Endothelial cell of umbilical vein (primary cell): ENCODE measurements at regions not wholly inside any gene's neighbourhood (a gene's known extent, or its start where the extent isn't known, plus 50 kb on each side); places are given as distances from the start of the nearest gene placed in this dataset.

Source experiments
- BruUV-seq: library from RNA; stranded (reverse); fragments of 400-500 nt; replicated peaks from 2 replicates; lab custom pipeline; 2021; lab: Mats Ljungman, UMichigan
- CTCF ChIA-PET: fragments of 300-600, 350-600 bp; sonication (Branson Sonifier 250); formaldehyde crosslinking; loops from one replicate; lab custom pipeline; 2021; ENCODE audit warnings: antibody characterized with exemption, inconsistent platforms; lab: Charles Lee
- POLR2A ChIA-PET: fragments of 300-600, 350-600 bp; sonication (Branson Sonifier 250); formaldehyde crosslinking; loops from one replicate; lab custom pipeline; 2021; ENCODE audit warnings: antibody characterized with exemption, inconsistent platforms; lab: Charles Lee
- DNase-seq: peaks from one replicate; pipeline ENCODE4 v3.0.0-alpha.2; 2011; ENCODE audit warnings: low read depth, low spot score
- FAIRE-seq: peaks from 2 replicates; lab custom pipeline; 2011; peaks lifted over from hg19 to GRCh38; lab: Jason Lieb, UNC
- H2AFZ ChIP-seq: 2 replicates; pipeline ENCODE4 v1.6.0; 2012; ENCODE audit warnings: low read depth, low read length, control low read depth, inconsistent platforms
- H3K27ac ChIP-seq: 2 replicates; pipeline ENCODE4 v1.5.1; 2011; ENCODE audit warnings: low read depth, mild to moderate bottlenecking, control low read depth, low read length, moderate library complexity; ENCODE audit not compliant: insufficient read depth
- H3K27me3 ChIP-seq, 2 experiments: 2 replicates each; pipeline versions ENCODE4 v1.6.0 to v1.6.1; 2011; ENCODE audit warnings: low read length in 2 of 2, mixed read lengths in 1 of 2; ENCODE audit not compliant: control insufficient read depth in 2 of 2, insufficient read depth in 2 of 2
- H3K36me3 ChIP-seq, 2 experiments: 2 replicates in 1 of 2; 3 replicates in 1 of 2; pipeline ENCODE4 v1.5.1; 2011; ENCODE audit warnings: low read length in 2 of 2, mild to moderate bottlenecking in 1 of 2, moderate library complexity in 1 of 2; ENCODE audit not compliant: control insufficient read depth in 2 of 2, insufficient read depth in 2 of 2; ENCODE audit errors: extremely low read depth in 1 of 2
- H3K4me1 ChIP-seq: 3 replicates; pipeline ENCODE4 v1.5.1; 2011; ENCODE audit warnings: mild to moderate bottlenecking, low read length; ENCODE audit not compliant: control insufficient read depth, insufficient read depth; ENCODE audit errors: extremely low read depth
- H3K4me2 ChIP-seq: 2 replicates; pipeline ENCODE4 v1.6.1; 2011; ENCODE audit warnings: low read length, control low read depth, mixed read lengths; ENCODE audit not compliant: insufficient read depth
- H3K4me3 ChIP-seq, 3 experiments: fragments of 200-600 bp in 1 of 3; sonication (generic), shearing (Covaris generic) in 1 of 3; replicated peaks in 1 of 3; 2 replicates each; pipeline ENCODE4 v1.5.1; 2011 to 2016; ENCODE audit warnings: control low read depth in 3 of 3, low read length in 3 of 3, mild to moderate bottlenecking in 2 of 3, inconsistent platforms in 1 of 3, low read depth in 1 of 3, moderate library complexity in 1 of 3; ENCODE audit not compliant: insufficient read depth in 1 of 3
- H3K79me2 ChIP-seq: 2 replicates; pipeline ENCODE4 v1.6.0; 2012; ENCODE audit warnings: low read length, inconsistent platforms; ENCODE audit not compliant: control insufficient read depth, insufficient read depth
- H3K9ac ChIP-seq: replicated peaks from 2 replicates; pipeline ENCODE3; 2011; ENCODE audit warnings: low read length, control low read depth; ENCODE audit not compliant: insufficient read depth; ENCODE audit errors: extremely low read depth
- H3K9me1 ChIP-seq: replicated peaks from 3 replicates; pipeline ENCODE4 v1.6.0; 2011; ENCODE audit warnings: mild to moderate bottlenecking, low read length; ENCODE audit not compliant: control insufficient read depth, insufficient read depth; ENCODE audit errors: extremely low read depth
- H3K9me3 ChIP-seq: replicated peaks from 2 replicates; pipeline ENCODE4 v1.5.1; 2012; ENCODE audit warnings: low read length, inconsistent platforms; ENCODE audit not compliant: control insufficient read depth, insufficient read depth
- H4K20me1 ChIP-seq: replicated peaks from 2 replicates; pipeline ENCODE3; 2011; ENCODE audit warnings: mild to moderate bottlenecking, low read length; ENCODE audit not compliant: control insufficient read depth, insufficient read depth; ENCODE audit errors: extremely low read depth
- CTCF ChIP-seq, 2 donors: IDR thresholded peaks; 1 replicate in 1 of 2; 2 replicates in 1 of 2; pipeline ENCODE4 v1.5.1; 2011; ENCODE audit warnings: low read length in 2 of 2, mild to moderate bottlenecking in 2 of 2, moderate library complexity in 2 of 2, control low read depth in 1 of 2, inconsistent platforms in 1 of 2, low read depth in 1 of 2; ENCODE audit not compliant: insufficient read depth in 1 of 2; ENCODE audit errors: extremely low read depth in 1 of 2
- EZH2 ChIP-seq: IDR thresholded peaks from 2 replicates; pipeline ENCODE4 v1.6.1; 2012; ENCODE audit warnings: borderline replicate concordance, low read depth, mild to moderate bottlenecking, moderate library complexity, low read length, inconsistent platforms; ENCODE audit not compliant: severe bottlenecking
- FOS ChIP-seq: IDR thresholded peaks from 2 replicates; pipeline ENCODE4 v1.6.1; 2011; ENCODE audit warnings: mild to moderate bottlenecking, low read length, moderate library complexity, borderline replicate concordance; ENCODE audit not compliant: insufficient read depth
- GATA2 ChIP-seq: IDR thresholded peaks from 2 replicates; pipeline ENCODE4 v1.7.0; 2011; ENCODE audit warnings: low read depth, mild to moderate bottlenecking, moderate library complexity, mixed read lengths, low read length; ENCODE audit not compliant: insufficient read length, insufficient read depth
- JUN ChIP-seq: IDR thresholded peaks from 2 replicates; pipeline ENCODE4 v1.6.1; 2011; ENCODE audit warnings: borderline replicate concordance, low read depth; ENCODE audit not compliant: insufficient read length, insufficient read depth
- MAX ChIP-seq: IDR thresholded peaks from 2 replicates; pipeline ENCODE4 v1.6.1; 2011; ENCODE audit not compliant: insufficient read depth, insufficient read length
- MYC ChIP-seq: IDR thresholded peaks from one replicate; pipeline ENCODE4 v1.6.1; 2011; ENCODE audit warnings: mild to moderate bottlenecking, low read depth, low read length
- POLR2A ChIP-seq: IDR thresholded peaks from 2 replicates; pipeline ENCODE4 v1.6.1; 2012; ENCODE audit warnings: low read depth, mild to moderate bottlenecking, control low read depth, low read length
- POLR2AphosphoS5 ChIP-seq: IDR thresholded peaks from 2 replicates; pipeline ENCODE4 v1.6.1; 2012; ENCODE audit warnings: low read depth, mild to moderate bottlenecking, control low read depth, low read length, moderate library complexity; ENCODE audit not compliant: insufficient read depth
- dilution Hi-C: fragments of 300-500 bp; cut with MboI; formaldehyde crosslinking; loops from one replicate; pipeline ENCODE4 v1.15.0; 2019; ENCODE audit warnings: low sequenced_read_pairs; ENCODE audit not compliant: extremely low pct_ligation_motif_present
- intact Hi-C: fragments of 100-400 bp; cut with micrococcal nuclease; formaldehyde crosslinking; loops from one replicate; pipeline ENCODE4 v1.10.0; 2022

- FAIRE-seq, result no peak
These were observed 110.8 kb upstream of the HES1 start for GRCh38 chr3:194025119-194025518.

More at GRCh38 chr3:194025119-194025518, 110.8 kb upstream of the HES1 start:
- ChIA-PET POLR2A (interaction anchor here (0.7 kb wide), 1 partner anchor 55 kb away, joined by 9 read pairs; no protein-coding TSS in a partner anchor), CTCF (interaction anchor here (0.7 to 1.7 kb wide), 3 partner anchors 10 to 570 kb away, joined by 4 to 5 read pairs (median 4); no protein-coding TSS in a partner anchor)
- H3K4me2 ChIP-seq, result no peak overlapping the region
- no peak overlapping the region for H3K27ac ChIP-seq
- no peak overlapping the region for H3K4me3 ChIP-seq
- TF ChIP-seq EZH2 (no peak), POLR2AphosphoS5 (no peak), MAX (no peak), JUN (no peak), POLR2A (no peak), GATA2 (no peak), CTCF (IDR thresholded peaks at IDR 0.05; ENCODE audit: extremely low read depth in 1 of 2, insufficient read depth in 1 of 2, low read depth in 1 of 2, low read length in 2 of 2) (no peak), MYC (no peak), FOS (no peak)
- H3K36me3 ChIP-seq, result no peaks in the 10 kb centered on the region
- no peak for DNase-seq
- H3K27me3 ChIP-seq, result no peaks in the 10 kb centered on the region
- H4K20me1 ChIP-seq, result no peaks in the 10 kb centered on the region
- dilution Hi-C loops (no loop called here), intact Hi-C loops (no loop called here)
- H3K9me3 ChIP-seq, result no peaks in the 10 kb centered on the region
- no peak overlapping the region for H3K9ac ChIP-seq
- no peaks in the 10 kb centered on the region for H3K9me1 ChIP-seq
- no peak overlapping the region for H2AFZ ChIP-seq
- H3K4me1 ChIP-seq, result no peaks in the 10 kb centered on the region
- no peaks in the 10 kb centered on the region for H3K79me2 ChIP-seq
- no TSS peak for BruUV-seq
